GM18499 (cell line): ENCODE measurements at regions not wholly inside any gene's neighbourhood (a gene's known extent, or its start where the extent isn't known, plus 50 kb on each side); places are given as distances from the start of the nearest gene placed in this dataset.
"Not testable (repeated sequence)": the region's sequence is repeated elsewhere in the genome, so short reads cannot be mapped to it uniquely, and the experiment has no call there.

Experiments
- ATAC-seq: cut with Tn5 transposase; IDR thresholded peaks from one replicate; pipeline ENCODE4 v1.9.1; 2021; ENCODE audit warnings: moderate number of reproducible peaks; ENCODE audit not compliant: insufficient read depth, unreplicated experiment

GRCh38 chr6:18585032-18585573 lies 198.0 kb downstream of the RNF144B start:
- ATAC-seq = no peak

GRCh38 chr6:18586133-18586532 lies 199.0 kb downstream of the RNF144B start:
- no peak for ATAC-seq

GRCh38 chr6:18595774-18596530 lies 208.8 kb downstream of the RNF144B start:
- ATAC-seq = no peak

- no peak for ATAC-seq
Observed at GRCh38 chr6:18596531-18596835, 209.3 kb downstream of the RNF144B start.

DNA sequence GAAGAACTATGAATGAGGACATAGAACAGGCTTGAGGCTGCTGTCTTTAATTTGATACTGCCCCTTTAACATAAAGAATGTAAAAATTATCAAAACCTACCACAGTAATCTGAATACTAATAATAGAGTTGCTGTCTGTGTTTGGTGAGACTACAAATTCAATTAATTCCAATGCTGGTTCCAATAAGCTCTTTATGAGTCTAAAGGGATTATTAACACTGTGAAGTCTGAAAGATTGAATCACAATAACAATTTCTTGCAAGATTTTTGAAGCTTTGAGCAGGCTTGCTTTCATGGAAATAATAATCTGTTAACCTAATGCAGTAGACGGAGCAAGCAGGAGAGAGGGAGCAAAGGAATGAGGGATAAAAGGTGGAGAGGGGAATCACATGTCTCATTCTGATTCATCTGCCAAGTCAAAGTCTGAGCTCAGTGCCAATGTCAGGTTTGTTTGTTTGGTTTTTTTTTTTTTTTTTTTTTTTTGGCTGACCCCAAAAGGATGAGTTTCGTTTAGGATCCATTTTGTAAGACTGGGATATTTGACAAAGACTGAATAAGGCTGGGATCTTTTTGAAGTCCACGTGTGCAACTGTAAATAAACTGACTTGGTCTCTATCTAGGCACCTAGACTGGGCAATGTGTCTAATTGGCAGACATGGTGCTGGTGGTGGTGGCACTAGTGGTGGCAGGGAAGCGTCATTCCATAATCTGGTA lies 211.6 kb downstream of the RNF144B start:
- no peak for ATAC-seq

DNA sequence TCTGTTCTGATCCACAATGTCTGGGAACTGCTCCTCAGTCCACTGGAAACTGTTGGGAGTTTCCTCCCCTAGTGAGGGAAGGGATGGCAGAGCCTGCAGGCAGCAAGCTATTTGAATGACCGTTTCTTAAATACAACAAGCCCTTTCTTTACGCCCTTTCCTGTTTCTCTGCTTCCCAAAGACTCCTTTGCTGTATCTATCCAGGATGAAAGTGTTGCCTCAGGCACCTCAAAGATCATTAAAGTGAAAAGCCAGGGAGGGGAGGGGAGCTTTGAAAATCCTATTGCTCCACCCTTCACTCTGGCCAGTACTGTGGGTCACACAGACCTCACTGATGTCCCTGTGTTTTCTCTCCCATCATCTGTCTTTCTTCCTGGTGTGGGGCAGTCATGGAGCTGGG lies 213.1 kb downstream of the RNF144B start:
- ATAC-seq = no peak

DNA sequence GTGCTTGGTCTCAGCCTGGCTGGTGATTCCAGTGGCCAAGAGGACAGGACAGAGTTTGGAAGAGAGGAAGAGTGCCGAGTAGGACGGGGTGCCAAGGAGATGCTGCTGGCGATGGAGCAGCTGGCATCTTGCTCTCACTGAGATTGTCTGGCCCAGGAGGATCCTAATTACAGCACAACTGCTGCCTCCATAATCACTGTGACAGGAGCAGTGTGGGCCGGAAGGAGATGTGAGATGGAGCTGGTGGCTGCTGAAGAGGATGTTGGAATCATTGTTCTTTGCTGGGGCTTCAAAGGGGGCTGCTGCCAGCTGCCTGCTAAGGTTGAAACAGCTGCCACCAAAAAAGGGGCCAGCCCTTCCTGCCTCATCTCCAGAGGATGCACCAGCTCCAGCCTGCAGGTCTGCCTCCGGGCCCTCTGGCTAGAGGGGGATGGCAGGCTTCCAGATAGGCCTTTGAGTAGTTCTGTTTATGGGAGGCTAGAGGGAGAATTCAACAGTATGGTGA lies 214.4 kb downstream of the RNF144B start:
- ATAC-seq = no peak

DNA sequence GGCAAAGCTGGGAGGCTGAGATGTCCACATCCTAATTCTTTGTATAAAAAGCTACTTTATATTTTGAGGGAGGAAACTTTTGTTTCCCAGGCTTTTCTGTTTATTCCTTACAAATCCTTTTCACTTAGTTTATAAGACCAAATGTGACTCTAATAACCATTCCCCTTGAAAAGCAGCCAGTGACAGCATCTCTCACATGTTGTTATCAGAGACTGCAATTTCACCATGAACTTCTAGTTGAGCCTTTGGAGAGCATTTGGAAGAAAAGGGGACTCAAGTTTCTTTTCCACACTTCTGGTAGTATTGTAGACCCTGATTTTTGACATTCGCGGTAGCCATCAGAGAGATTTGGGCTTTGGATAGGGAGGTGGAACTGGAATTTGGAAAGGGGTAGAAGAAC lies 215.8 kb downstream of the RNF144B start:
- ATAC-seq = no peak

- ATAC-seq = no peak
Observed at GRCh38 chr6:18603361-18603760, 216.2 kb downstream of the RNF144B start.

GRCh38 chr6:18605841-18606240 lies 218.7 kb downstream of the RNF144B start:
- no peak for ATAC-seq

- ATAC-seq = no peak
Observed at GRCh38 chr6:18609715-18610114, 222.6 kb downstream of the RNF144B start.

DNA sequence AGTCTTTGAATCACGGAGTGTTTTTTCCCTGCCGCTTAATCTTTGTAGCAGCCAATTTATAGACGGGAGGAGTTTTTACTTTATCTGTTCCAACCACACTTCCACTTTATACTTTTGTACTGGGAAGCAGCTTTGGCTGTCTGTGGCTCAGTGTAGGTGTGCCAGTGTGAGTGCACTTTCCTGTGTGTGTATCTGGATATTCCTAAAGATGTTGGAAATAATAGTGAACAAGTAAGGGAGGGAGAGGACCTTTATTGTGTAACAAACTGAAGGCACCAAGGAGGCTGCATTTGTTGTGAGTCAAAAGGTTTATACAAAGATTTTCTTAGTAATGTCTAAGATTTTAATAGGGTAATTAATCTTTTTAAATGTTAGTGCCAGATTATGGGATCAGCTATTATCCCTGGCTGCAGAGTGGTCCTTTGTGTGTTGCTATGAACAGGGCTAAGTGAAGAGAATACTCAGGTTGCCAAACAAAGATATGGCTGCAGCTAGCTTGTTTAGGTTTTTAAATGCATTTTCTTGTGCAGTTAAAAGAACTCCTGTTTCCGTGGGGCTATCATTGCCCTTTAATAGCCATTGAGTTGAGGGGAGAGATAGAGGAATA lies 226.3 kb downstream of the RNF144B start:
- no peak for ATAC-seq

DNA sequence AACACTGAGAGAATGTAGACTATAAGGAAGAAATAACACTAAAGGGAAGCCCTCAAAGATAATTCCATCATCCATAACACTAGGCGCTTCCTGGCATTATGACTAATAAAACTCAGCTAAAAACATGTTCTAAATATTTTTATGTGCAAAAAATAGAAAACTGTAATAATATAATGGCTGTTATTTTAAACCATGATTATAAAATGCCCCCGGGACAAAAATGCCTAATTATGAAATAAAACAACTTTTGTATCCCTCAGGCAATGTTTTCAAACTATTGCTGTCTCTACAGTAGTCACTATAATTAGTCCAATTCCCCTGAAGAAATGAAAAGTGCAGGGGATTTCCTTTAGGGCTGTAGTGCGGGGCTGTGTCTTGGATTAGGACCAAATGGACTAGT lies 242.4 kb downstream of the RNF144B start:
- ATAC-seq = no peak

- ATAC-seq = no peak
Observed at GRCh38 chr6:18632670-18633410, 245.7 kb downstream of the RNF144B start.

DNA sequence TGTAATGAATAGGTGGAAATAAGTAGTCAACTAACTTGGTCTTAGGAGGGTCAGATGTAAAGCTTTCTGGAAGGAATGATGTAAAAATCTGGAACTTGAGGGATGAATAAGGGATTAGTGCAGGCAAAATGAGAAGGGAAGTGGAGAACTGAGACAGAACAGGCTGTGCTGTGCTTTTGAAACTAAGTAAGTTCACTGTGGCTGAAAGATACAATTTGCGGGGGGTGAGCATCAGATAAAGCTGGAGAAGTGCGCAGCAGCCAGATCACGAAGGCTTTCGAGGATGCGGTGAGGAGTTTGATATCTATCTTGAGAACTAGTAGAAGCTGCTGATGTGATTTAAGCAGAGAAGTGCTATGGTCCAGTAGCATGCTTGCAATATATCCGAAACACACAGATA lies 247.8 kb downstream of the RNF144B start:
- ATAC-seq = no peak

DNA sequence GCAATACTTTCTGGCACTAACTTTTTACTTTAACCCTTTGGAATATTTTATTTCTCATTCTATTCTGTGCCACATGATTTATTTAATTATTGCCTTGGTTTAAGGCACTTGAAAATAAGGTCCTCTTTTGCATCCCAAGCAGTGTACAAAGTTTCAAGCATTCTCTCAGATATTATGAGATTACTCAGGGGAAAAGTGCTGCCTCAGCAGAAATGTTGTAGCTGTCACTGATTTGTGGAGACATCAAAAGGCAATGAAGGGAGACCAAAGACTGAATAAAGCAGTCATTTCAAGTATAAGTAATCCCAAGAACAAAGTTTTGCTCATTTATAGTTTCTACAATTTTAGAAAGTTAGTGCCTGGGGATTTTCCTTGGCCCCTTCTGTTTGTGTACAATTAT lies 253.0 kb downstream of the RNF144B start:
- no peak for ATAC-seq

DNA sequence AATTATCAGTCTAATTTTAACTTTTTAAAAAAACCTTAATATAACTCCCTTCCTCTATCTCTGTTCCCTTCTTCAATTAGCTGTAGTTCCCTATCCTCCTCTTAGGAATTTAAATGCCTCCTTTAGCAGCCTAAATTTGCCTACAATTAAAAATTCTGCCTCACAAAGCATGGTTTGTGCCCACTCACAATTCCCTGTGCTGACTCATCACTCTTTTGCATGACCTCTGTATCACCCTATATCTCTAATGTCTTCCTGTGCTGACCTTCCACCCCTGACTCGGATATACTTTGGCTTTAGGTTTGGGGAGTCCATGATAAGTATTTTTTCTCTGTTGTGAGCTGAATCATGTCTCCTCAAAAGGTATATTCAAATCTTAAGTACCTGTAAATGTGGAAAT lies 253.6 kb downstream of the RNF144B start:
- ATAC-seq = no peak

DNA sequence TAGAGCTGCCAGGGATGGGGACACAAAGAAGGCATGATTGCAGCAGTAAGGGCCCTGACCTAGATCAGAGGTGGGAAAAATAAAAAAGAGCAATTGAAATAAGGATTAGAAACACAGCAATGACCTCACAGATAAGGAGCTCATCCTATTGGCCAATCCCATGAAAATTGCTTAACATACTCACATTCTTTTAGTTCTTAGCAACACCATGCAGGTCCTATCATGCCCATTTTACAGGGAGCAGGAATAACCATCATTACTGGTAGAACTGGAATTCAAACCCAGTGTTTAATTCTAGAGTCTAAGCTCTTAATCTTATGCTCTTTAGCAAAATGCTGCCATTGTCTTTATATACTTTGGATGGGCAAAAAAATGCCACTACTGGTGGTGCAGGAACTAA lies 267.7 kb downstream of the RNF144B start:
- no peak for ATAC-seq

DNA sequence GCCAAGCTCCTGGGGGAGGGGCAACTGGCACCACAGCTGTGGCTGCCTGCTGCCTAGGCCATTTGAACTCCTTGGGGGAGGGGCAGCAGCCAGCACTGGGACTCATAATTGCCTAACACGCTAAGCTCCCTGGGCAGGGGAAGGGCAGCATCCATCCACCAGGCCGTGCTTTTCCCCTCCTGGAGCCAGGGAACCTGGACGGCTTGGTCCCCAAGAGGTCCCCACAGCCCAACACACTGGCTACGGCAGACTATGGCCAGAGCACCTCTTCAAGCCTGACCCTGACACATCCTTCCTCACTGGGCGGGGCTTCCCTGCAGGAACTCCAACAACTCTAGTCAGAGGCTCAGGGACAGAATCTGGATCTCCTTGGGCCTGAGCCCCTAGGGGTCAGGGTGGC lies 269.4 kb downstream of the RNF144B start:
- ATAC-seq = no peak

- ATAC-seq = not testable (repeated sequence)
Observed at GRCh38 chr6:18659994-18660393, 272.8 kb downstream of the RNF144B start.

- ATAC-seq = no peak
Observed at GRCh38 chr6:18663011-18663410, 275.9 kb downstream of the RNF144B start.
